Head of caudate nucleus (tissue), 42 donors: ENCODE measurements at regions not wholly inside any gene's neighbourhood (a gene's known extent, or its start where the extent isn't known, plus 50 kb on each side); places are given as distances from the start of the nearest gene placed in this dataset.

Source experiments
- DNase-seq, 42 donors: peaks; one replicate each; pipeline versions ENCODE4 v3.0.0 to v3.0.0-alpha.2; 2020 to 2021; ENCODE audit warnings: mixed read lengths in 7 of 42
- intact Hi-C: fragments of 100-400 bp; cut with DNase I; formaldehyde crosslinking; loops from one replicate; pipeline ENCODE4 v1.15.0; 2022

DNA sequence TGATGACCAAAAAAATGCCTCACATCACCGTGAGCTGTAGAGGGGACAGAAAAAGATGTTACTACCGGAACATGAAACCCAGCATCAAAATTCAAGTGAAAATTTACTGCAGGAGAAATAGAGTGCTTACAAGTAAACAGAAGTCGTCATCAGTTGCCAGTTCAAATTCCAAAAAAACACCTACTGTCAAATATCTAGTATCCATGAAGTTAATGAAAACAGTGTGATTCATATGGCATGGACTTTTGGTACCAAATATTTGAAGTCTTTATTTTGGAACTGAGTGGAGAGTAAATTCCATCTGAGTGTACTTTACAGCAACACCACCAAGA lies 388.9 kb upstream of the SPOCK3 start:
- no peak for DNase-seq
- intact Hi-C loops = loop anchor here (5.0 kb wide), 1 partner anchor 1461 kb away; no protein-coding TSS in a partner anchor

DNA sequence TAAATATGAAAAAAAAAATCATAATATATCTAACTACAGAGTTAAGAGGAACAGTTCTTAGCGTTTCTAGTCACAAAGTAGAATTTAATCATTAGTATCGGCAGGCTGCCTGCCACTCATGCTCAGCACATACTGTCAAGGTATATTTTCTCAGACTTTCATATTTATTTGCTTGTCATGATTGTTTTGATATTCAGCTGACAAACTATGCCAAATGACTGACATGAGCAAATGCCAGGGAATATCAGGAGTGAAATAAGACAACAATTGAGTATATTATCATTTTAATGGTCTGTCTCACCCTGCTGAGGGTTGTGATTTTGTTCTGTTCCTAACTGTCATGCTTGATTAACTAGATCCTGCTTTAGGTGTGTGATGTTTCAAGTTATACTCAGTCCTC lies 395.0 kb upstream of the SPOCK3 start:
- intact Hi-C loops = no loop called here
- DNase-seq = no peak

DNA sequence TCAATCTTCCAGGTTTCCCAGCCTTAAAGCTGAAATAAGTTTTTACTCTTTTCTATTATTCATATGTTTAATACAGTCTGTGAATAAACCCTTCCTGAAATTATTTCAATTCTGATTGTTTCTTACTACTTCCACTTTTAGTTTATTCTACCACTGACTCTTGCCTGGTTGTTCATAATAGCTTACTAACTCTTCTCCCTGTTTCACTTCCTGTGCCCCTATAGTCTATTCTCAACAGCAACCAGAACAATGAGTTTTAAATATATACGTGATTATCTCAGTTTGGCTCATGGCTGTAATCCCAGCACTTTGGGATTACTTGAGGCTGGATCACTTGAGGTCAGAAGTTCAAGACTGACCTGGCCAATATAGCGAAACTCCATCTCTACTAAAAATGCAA lies 408.0 kb upstream of the SPOCK3 start:
- intact Hi-C loops = no loop called here
- no peak for DNase-seq

DNA sequence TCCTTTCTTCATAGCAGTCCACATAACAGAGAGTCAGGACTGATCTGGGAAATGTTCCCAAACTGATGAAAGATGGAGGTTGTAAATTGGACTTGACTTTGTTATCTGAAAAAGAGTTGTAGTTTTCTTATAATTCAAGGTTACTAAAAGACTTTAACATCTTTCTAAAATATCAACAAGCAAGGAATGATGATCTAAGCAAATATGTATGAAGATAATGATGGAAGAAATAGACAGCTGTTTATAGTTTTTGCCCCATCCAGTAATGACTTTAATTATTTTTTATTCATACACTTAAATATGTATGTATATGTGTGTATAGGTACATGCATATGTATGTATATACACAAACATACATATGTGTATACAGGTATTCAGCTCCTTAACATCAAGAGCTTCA lies 411.1 kb upstream of the SPOCK3 start:
- DNase-seq = no peak
- intact Hi-C loops = no loop called here

DNA sequence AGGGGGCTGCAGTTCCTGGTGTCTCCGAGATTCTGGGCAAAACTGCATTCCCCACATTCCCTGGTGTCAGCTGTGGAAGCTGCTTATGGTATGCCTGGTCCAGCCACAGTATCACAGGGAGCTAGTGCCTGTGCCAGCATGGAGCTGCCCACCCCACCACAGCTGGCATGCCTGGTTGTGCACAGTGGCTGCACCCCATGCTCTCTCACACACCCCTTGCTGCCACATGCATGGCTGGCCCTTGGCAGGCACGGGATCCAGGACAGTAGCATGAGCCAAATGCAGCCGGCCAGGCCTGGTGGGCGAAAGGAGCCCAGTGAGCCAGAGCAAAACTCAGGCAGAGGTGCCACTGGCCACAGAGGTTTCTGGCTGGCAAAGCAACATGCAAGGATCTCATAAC lies 418.0 kb upstream of the SPOCK3 start:
- intact Hi-C loops = no loop called here
- no peak for DNase-seq

DNA sequence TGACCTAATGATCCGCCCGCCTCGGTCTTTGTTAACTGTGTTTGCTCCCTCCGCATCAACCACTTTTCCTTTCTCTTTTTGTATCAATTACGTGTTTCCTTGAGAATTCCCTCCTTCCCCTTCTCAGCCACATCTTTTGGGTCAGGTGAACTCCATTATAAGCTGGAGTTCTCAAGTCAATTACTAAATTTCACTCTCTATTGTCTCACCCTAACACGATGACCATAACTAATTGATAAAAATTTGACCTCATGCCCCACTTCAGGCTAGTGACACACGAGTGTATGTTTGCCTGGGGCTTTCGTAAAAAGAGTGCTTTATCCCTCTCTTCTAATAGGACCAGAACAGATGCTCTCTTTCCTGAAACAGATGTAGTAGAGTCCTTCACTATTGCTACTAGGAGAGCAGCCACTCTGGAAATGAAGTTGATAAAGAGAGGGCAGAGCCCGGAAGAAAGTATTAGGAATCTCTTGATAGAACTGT lies 403.6 kb upstream of the ANXA10 start:
- DNase-seq = no peak
- intact Hi-C loops = no loop called here

DNA sequence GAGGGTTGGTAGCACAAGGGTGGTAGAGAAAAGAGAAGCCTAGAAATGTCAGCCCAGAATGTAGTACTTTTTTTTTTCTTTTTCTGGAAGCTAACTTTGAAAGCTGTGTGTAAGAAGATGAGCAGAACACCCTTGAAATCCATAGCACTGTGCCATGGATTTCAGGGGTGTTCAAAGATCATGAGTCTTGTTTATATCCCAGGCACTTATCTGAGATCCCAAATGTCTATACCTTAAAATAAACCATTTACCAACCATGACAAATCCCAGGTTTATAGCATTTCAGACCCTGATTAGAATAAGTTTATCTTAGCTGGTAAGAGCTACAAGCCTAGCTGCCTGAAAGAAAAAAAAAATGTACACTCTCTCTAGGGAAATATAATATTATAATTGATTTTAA lies 389.9 kb upstream of the ANXA10 start:
- intact Hi-C loops = no loop called here
- no peak for DNase-seq

DNA sequence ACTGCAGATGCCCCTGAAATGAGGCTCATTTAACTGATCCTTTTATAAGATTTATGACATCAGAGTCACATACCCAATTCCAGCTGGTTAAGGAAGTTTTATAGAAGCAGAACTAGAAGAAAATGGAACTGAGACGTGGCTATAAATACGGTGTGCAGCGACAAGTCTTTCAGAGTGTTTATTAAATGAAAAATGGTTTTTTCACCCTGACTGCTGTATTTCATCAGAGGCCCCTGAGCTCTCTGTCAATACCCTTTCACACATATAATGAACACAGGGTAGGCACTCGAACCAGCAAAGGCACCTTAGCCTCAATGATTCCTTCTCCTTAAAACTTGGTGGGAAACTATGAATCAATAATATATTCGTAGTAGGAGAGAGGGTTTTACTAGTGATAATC lies 380.8 kb upstream of the ANXA10 start:
- intact Hi-C loops = no loop called here
- DNase-seq = no peak

DNA sequence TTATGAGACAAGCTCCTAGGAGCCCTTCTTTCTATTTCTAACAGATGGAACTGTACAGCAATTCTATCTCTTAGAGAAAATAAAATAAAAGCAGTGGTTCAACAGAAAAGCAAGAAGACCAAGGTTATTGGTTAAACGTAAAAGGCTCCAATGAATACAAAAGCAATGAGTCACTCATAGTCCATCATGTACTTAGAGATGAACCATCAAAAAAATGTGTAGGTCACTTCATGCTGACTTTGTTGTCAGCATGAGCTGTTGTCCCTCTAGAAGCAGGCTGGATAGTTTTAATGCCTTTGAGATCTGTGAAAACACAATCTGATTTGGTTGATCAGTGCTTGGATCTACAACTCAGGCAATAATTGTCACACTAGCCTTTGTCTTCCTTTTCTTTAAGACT lies 378.6 kb upstream of the ANXA10 start:
- no peak for DNase-seq
- intact Hi-C loops = no loop called here

DNA sequence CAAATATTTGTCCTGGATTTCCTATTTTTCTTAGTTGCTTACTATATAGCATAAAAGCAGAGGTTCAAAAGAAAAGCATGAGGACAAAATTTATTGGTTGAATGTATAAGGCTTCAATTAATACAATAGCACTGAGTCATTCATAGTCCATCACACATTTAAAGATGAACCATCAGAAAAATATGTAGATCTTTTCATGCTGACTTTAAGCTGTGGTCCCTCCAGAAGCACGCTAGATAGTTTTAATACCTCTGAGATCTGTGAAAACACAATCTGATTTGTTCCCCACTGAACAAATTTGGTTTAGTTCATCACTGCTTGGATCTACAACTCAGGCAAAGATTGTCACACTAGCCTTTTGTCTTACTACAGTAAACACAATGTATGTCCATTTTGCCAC lies 377.2 kb upstream of the ANXA10 start:
- intact Hi-C loops = no loop called here
- DNase-seq = no peak

DNA sequence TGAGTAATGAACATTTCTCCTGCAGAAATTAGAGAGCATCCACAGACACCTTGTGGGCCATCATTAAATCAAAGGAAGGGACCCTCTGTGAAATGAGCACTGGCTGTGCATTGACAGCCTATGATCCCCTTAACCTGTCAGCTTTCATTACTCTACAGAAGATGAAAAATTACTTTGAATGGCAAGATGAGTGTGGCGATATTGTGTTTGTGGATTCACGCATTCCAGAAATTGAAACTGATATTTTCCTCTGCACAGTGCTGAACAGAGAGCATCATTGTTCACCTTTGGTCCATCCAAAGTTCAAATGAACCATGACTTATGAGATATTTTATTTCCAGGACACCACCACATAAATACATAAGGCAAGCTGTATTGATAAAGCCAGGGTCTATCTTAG lies 374.8 kb upstream of the ANXA10 start:
- no peak for DNase-seq
- intact Hi-C loops = no loop called here

DNA sequence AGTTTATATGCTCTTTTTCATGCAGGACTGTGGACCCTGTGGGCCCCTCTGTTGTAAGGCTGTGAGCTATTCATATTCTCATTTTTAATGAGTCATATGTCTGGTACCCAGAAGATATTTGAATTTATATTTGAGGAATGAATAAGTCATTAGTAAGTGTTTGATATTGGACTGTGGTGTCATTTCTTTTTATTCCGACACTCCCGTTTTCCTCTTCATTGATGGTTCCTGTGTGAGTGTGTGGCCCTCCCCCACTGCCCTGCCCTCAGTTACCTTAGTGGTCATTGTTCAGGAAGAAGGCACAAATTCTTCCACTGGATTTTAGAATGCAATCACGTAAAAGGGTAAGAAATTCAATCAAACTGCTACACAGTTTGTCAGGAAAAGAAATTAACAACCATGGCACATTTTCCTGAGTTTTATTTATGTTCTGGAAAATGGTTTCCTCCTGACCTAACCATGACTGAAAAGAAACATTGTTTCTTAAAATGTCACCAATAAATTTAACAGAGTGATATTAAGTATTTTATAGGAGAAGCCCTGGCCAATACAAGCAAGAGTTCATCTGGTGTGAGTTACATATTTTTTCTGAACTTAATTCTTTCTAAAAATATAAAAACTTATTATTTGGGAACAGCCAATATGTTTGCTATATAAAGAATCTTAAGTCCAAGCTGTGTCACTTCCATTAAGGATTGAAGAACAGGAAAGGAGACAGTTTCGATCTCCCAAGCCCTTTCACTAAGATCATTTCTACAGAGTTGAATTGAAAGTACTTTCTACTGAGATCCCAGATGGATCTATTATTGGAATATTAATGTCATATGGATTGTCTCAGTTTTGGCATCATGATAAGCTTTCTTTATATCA lies 370.5 kb upstream of the ANXA10 start:
- DNase-seq = no peak
- intact Hi-C loops = no loop called here

DNA sequence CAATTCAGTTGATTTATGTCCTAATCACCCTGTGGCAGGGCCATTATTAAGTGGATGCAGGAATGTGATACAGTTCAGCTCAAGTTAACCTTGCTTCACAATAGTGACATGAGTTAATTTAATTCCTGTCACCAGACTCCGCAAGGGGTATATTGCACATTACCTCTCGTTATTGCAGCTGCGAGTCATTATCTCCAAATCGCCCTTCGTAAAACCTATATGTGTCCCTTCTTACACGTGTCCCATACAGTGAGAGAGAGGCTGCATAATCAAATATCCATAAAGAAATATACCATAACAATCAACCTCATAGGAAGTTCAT lies 369.9 kb upstream of the ANXA10 start:
- intact Hi-C loops = no loop called here
- DNase-seq = no peak

DNA sequence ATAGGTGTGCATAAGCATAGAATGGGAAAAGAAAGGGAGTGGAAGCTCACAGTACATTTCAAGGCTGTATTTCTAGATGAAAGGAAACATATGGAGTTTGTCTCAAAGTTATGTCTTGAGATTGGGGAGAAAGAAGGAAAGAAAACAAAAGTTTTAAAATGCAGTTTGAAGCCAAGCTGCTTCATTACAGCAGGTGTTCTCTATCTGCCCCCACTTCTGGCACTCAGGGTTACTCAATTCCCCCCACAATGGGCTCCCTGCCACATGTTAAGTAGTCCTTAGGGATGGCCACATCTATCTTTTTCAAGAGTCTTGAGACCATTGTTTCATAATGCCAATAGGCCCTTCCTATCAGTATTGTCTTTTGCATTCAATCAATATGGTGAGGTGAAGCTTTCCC lies 367.4 kb upstream of the ANXA10 start:
- intact Hi-C loops = no loop called here
- no peak for DNase-seq

DNA sequence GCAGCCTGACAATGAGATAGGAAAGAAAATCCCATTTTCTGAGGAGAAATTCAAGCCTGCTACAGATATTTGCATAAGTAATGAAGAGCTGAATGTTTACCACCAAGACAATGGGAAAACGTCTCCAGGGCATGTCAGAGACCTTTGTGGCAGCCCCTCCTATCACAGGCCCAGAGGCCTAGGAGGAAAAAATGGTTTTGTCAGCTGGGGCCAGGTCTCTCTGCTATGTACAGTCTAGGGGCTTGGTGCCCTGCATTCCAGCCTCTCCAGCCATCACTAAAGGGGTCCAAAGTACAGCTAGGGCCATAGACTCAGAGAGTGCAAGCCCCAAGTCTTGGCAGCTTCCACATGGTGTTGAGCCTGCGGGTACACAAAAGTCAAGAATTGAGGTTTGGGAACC lies 361.6 kb upstream of the ANXA10 start:
- DNase-seq = no peak
- intact Hi-C loops = no loop called here

DNA sequence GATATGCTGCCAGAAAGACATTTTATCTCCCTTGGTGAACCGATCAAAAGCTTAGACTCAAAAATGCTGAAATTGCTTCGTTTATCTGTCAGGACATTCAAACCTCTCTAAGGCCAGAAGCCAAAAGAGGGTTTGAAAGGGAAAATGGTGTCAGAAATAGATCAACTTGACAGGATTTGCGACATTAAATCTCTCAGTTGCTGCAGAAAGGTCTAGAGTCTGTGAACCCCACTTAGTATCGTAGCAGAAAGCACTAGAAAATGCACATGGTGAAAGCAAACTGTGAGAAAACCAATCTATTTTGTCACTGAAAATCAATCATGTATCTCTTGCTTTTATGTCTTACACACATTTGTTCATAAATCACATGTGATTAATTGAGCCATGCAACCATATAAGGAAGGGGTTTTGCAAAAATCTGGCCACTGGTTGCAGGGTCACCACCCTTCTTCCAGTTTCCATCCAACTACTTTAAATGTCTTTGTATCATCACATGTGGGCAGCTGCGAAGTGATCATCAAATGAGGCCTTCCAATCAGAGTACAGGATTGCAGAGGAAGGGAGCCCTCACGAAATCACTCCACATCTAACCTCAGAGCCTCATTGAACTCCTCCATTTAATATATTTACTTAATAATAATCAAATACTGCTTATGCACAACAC lies 347.2 kb upstream of the ANXA10 start:
- no peak for DNase-seq
- intact Hi-C loops = no loop called here

DNA sequence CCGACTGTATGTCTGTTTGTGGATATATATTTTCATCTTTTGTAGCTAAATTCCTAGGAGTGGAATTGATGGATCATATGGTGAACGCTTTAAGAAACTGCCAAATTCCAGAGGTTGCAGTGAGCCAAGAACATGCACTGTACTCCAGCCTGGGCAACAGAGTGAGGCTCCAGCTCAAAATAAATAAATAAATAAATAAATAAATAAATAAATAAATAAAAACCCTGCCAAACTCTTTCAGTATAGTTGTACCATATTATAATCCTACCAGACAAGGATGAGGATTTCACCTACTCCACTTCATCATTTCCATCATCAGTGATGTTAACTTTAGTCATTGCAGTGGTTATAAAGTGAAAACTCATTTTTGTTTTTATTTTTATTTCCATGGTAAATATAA lies 325.1 kb upstream of the ANXA10 start:
- no peak for DNase-seq
- intact Hi-C loops = no loop called here

DNA sequence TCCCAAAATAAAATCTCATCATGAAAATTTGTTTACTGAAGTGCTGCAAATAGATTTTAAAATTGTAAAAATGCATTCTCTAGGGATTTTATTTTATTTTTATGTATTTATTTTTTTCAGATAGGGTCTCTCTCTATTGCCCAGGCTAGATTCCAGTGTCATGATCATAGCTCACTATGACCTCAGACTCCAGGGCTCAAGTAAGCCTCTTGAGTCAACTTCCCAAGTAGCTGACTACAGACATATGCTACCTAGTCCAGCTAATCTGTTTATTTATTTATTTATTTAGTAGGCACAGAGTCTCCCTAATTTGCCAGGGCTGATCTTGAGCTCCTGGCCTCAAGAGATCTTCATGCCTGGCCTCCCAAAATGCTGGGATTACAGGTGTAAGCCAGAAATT lies 317.7 kb upstream of the ANXA10 start:
- intact Hi-C loops = no loop called here
- no peak for DNase-seq

DNA sequence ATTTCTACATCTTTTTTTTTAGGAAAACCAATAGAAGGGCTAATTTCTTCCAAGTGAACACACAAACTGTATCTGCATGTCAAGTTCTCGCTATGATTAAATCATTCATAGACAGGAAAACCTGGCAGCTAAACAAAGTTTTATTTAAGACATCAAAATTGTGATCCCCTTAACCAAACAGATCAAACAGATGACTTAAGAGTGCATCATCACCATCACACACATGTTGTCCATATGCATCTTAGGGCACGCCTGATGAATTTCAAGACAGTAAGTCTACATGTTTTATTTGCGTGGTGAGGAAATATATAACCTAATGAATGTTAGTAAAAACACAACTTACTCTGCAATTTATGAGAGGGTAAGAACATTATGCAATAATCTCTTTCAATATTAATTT lies 317.0 kb upstream of the ANXA10 start:
- DNase-seq = no peak
- intact Hi-C loops = no loop called here

DNA sequence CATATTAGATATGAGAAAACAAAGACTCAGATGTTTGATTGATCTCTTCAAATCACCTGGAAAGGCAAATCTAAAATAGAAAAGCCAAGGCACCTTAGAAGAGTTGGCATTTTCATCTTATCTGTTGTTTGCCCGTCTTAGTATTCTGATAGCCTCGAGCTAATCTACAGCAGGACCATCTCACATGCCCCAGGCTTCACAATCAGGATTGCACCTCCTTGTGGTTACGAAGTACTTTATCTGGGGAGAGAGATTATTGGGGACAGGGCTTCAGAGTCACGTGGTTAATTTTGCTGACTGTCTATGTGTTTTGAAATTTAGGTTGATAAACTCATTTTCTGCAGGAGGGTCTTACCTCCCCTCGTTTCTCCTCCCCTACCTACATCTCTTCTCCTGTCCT lies 313.1 kb upstream of the ANXA10 start:
- DNase-seq = no peak
- intact Hi-C loops = no loop called here

DNA sequence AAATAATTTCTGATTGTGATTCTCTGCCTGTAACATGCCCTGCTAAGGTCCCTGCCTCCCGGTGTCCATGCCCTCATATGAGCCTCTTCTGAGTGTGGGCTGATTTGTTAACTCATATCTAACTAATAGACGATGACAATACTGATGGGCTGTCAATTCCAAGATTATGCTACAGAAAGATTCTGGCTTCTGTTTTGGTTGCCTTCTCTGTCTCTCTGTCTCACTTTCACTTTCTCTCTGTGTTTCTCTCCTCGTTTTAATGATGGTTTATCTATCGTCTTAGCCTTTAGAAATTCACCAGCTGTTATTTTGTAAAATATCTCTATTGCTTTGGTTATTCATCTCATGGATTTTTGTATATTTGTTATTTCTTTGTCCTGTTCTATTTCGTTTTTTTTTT lies 312.5 kb upstream of the ANXA10 start:
- DNase-seq = no peak
- intact Hi-C loops = no loop called here
